ENCODE measurements at regions not wholly inside any gene's neighbourhood (a gene's known extent, or its start where the extent isn't known, plus 50 kb on each side); places are given as distances from the start of the nearest gene placed in this dataset.

DNA sequence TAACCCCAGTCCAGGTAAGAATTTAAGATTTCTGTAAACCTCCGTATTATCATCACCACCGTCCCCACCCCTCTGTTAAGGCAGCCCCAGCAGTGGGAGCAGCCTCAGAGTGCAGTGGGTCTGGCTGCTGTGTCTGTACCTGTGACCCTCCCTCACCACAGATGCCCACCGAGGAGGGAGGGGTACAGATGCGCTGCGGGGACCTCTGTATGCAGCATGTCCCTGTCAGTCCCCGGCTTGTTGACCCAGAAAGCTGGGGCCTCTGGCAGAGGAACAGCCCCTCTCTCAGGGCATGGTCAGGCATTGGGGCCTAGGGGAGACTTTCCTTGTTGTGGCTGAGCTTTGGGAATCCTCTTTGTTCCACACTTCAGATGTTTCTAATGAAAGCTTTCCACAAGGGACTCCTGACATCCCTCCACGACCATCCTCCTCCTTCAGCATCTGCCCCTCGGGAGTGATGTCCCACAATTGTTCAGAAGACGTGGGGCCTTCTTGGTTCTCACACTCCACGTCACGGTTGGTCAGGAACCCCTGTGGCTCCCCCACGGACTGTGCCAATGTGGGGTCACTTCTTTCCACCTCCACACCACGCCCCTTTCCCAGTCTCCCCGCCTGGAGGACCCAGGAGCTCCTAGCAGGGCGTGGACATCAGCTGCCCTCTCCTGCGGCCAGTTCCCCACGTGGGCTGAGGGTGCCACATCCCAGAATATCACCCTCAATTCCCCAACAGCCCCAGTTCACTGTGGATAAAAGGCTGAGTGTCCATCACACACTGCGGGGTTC is 384.2 kb upstream of the MYT1L start:
- TF ChIP-seq, protein P1, sequence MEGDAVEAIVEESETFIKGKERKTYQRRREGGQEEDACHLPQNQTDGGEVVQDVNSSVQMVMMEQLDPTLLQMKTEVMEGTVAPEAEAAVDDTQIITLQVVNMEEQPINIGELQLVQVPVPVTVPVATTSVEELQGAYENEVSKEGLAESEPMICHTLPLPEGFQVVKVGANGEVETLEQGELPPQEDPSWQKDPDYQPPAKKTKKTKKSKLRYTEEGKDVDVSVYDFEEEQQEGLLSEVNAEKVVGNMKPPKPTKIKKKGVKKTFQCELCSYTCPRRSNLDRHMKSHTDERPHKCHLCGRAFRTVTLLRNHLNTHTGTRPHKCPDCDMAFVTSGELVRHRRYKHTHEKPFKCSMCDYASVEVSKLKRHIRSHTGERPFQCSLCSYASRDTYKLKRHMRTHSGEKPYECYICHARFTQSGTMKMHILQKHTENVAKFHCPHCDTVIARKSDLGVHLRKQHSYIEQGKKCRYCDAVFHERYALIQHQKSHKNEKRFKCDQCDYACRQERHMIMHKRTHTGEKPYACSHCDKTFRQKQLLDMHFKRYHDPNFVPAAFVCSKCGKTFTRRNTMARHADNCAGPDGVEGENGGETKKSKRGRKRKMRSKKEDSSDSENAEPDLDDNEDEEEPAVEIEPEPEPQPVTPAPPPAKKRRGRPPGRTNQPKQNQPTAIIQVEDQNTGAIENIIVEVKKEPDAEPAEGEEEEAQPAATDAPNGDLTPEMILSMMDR (IDR thresholded peaks at IDR 0.05), result no peak
- TF ChIP-seq EZH2 (IDR thresholded peaks at IDR 0.05; ENCODE audit: borderline replicate concordance, insufficient read depth, low read depth, low read length, poor library complexity, severe bottlenecking), result no peak
